Pancreas (tissue), 10 donors: ENCODE measurements at regions not wholly inside any gene's neighbourhood (a gene's known extent, or its start where the extent isn't known, plus 50 kb on each side); places are given as distances from the start of the nearest gene placed in this dataset.

Experiments
- ATAC-seq, 4 donors: fragments of 200-7000 bp; cut with Tn5 transposase; one replicate each; pipeline versions ENCODE4 v1.8.0 to v1.9.1; 2020; ENCODE audit warnings: mild to moderate bottlenecking in 4 of 4, moderate library complexity in 4 of 4
- DNase-seq, 6 donors: peaks; one replicate each; pipeline ENCODE4 v3.0.0-alpha.2; 2020
- FAIRE-seq: peaks from 2 replicates; lab custom pipeline; 2012; peaks lifted over from hg19 to GRCh38; lab: Jason Lieb, UNC
- H3K27ac ChIP-seq, 4 donors: fragments of 200-600 bp; sonication (generic); 1 replicate in 3 of 4; 2 replicates in 1 of 4; pipeline versions ENCODE4 v1.5.0 to v1.8.0; 2020
- H3K27me3 ChIP-seq, 4 donors: fragments of 200-600 bp; one replicate each; pipeline ENCODE4 v1.8.0; 2021
- H3K36me3 ChIP-seq, 3 donors: fragments of 200-600 bp; sonication (generic) in 1 of 3; one replicate each; pipeline versions ENCODE4 v1.5.0 to v1.8.0; 2020 to 2021
- H3K4me1 ChIP-seq, 3 donors: fragments of 200-600 bp; one replicate each; pipeline ENCODE4 v1.8.0; 2021
- H3K4me3 ChIP-seq, 4 donors: fragments of 200-600 bp; sonication (generic) in 2 of 4; one replicate each; pipeline versions ENCODE4 v1.5.0 to v1.8.0; 2020 to 2021
- H3K9me3 ChIP-seq, 4 donors: fragments of 200-600 bp; one replicate each; pipeline ENCODE4 v1.8.0; 2021
- CTCF ChIP-seq, 4 donors: fragments of 200-600 bp; sonication (generic) in 3 of 4; IDR thresholded peaks; one replicate each; pipeline versions ENCODE4 v1.5.0 to v1.8.0; 2021; ENCODE audit warnings: antibody characterized with exemption in 4 of 4
- WGBS, 2 donors: extraction: QIAGEN DNeasy Blood & Tissue Kit; methylation state at CpG; one replicate each; pipeline ENCODE4 v1.1.7; 2013; 5-methylcytosine and 5-hydroxymethylcytosine counted together
- intact Hi-C, 3 donors: fragments of 100-400 bp; cut with DNase I; formaldehyde crosslinking; loops; one replicate each; pipeline versions ENCODE4 v1.11.1 to v1.14.2; 2022
- donor health status: healthy with polysubstance abuse.
- donor health status: DM: no; HTN: no; CAD: no; lungs with moderate emphysema.
- donor health status: DM: no; HTN: no; CAD: no.
- donor health status: control.
- donor health status: control.
- donor health status: Bipolar disorder and iron deficiency.
- donor health status: DM: yes; HTN: yes; CAD: no.
- donor health status: DM: no; HTN: no; CAD: no.
- donor health status: DM: no; HTN: no; CAD: no.
- donor health status: DM: yes; HTN: yes; CAD: no.

DNA sequence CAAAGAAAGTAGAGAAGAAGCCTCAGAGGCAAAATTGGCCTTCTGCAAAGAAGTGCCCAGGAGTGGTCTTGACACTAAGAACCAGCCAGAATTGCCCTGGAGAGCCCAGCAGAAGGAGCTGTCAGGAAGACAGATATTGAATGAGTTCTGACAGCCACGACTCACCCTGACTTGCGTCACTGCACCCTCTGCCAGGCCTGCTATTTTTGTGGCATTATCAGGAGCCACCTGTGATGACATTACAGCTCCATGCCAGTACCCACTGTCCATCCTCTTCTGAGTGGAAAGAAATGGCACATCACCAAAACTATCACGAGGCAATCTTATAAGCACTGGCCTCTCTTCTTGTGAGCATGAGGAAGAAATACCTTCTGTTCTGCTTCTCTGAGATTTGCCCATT, 67.7 kb downstream of the SMIM20 start:
- TF ChIP-seq CTCF (IDR thresholded peaks at IDR 0.05): no peak
- H3K4me3 ChIP-seq: no peak overlapping the region
- H3K36me3 ChIP-seq: no peaks in the 10 kb centered on the region
- intact Hi-C loops: no loop called here
- 88 to 89% methylated on average over 3 of the region's 3 CpGs for WGBS, 2 donors
- ATAC-seq: no peak
- H3K27me3 ChIP-seq: no peaks in the 10 kb centered on the region
- H3K9me3 ChIP-seq: no peaks in the 10 kb centered on the region
- no peak for DNase-seq
- H3K4me1 ChIP-seq: no peaks in the 10 kb centered on the region
- no peak overlapping the region for H3K27ac ChIP-seq
- FAIRE-seq: no peak

GRCh38 chr4:25982962-25983361, 68.9 kb downstream of the SMIM20 start:
- Histone ChIP-seq H3K4me1 (no peaks in the 10 kb centered on the region), H3K4me3 (no peak overlapping the region), H3K27me3 (no peaks in the 10 kb centered on the region), H3K27ac (no peak overlapping the region), H3K9me3 (no peaks in the 10 kb centered on the region), H3K36me3 (no peaks in the 10 kb centered on the region)
- DNase-seq (no peak), FAIRE-seq (no peak), ATAC-seq (no peak)
- WGBS, 2 donors: 70 to 75% methylated on average over 7 of the region's 7 CpGs
- TF ChIP-seq CTCF (IDR thresholded peaks at IDR 0.05): no peak
- intact Hi-C loops: no loop called here

- Histone ChIP-seq H3K27ac (no peak overlapping the region), H3K9me3 (no peaks in the 10 kb centered on the region), H3K4me1 (no peaks in the 10 kb centered on the region), H3K27me3 (no peaks in the 10 kb centered on the region), H3K4me3 (no peak overlapping the region), H3K36me3 (no peaks in the 10 kb centered on the region)
- ATAC-seq: no peak
- intact Hi-C loops: no loop called here
- TF ChIP-seq CTCF (IDR thresholded peaks at IDR 0.05): no peak
- FAIRE-seq: no peak
- WGBS, 2 donors: 82 to 85% methylated on average over 6 of the region's 6 CpGs
- no peak for DNase-seq
Measured at GRCh38 chr4:25984266-25984665, 70.2 kb downstream of the SMIM20 start.

- TF ChIP-seq CTCF (IDR thresholded peaks at IDR 0.05): no peak
- H3K9me3 ChIP-seq: no peaks in the 10 kb centered on the region
- ATAC-seq (no peak), DNase-seq (no peak), FAIRE-seq (no peak)
- intact Hi-C loops: no loop called here
- H3K4me3 ChIP-seq: no peak overlapping the region
- H3K27ac ChIP-seq: no peak overlapping the region
- no peaks in the 10 kb centered on the region for H3K4me1 ChIP-seq
- H3K27me3 ChIP-seq: no peaks in the 10 kb centered on the region
- no peaks in the 10 kb centered on the region for H3K36me3 ChIP-seq
- WGBS, 2 donors: 67 to 69% methylated on average over 5 of the region's 5 CpGs
Measured at GRCh38 chr4:25984796-25985195, 70.8 kb downstream of the SMIM20 start.

GRCh38 chr4:25986807-25987206, 72.8 kb downstream of the SMIM20 start:
- no peak for TF ChIP-seq CTCF (IDR thresholded peaks at IDR 0.05)
- Histone ChIP-seq H3K9me3 (no peaks in the 10 kb centered on the region), H3K27me3 (no peaks in the 10 kb centered on the region), H3K4me3 (no peak overlapping the region), H3K4me1 (no peaks in the 10 kb centered on the region), H3K36me3 (no peaks in the 10 kb centered on the region), H3K27ac (no peak overlapping the region)
- intact Hi-C loops: no loop called here
- 94 to 97% methylated on average over 7 of the region's 7 CpGs for WGBS, 2 donors
- FAIRE-seq (no peak), ATAC-seq (no peak), DNase-seq (no peak)
